ENCODE measurements at regions not wholly inside any gene's neighbourhood (a gene's known extent, or its start where the extent isn't known, plus 50 kb on each side); places are given as distances from the start of the nearest gene placed in this dataset.

GRCh38 chr2:12824351-12824777, 107.6 kb downstream of the TRIB2 start:
- POLR2A ChIA-PET, result no interaction called here
- CTCF ChIA-PET, result interaction anchor here (0.9 to 1.6 kb wide), 3 partner anchors 15 to 108 kb away, joined by 3 to 4 read pairs (median 4); partner anchors contain the start of gene TRIB2
- Histone ChIP-seq H3K36me3 (ENCODE audit: control insufficient read depth in 2 of 2, extremely low read depth in 1 of 2, insufficient read depth in 2 of 2, low read length in 2 of 2) (no peaks in the 10 kb centered on the region), H3K9ac (replicated peaks; ENCODE audit: extremely low read depth, insufficient read depth, low read length) (no peak overlapping the region), H3K27ac (ENCODE audit: insufficient read depth, low read depth, low read length) (no peak overlapping the region), H3K79me2 (ENCODE audit: control insufficient read depth, insufficient read depth, low read length) (no peaks in the 10 kb centered on the region), H2AFZ (ENCODE audit: low read depth, low read length) (peak overlapping the region; percentile 27), H4K20me1 (replicated peaks; ENCODE audit: control insufficient read depth, extremely low read depth, insufficient read depth, low read length) (no peaks in the 10 kb centered on the region), H3K9me3 (replicated peaks; ENCODE audit: control insufficient read depth, insufficient read depth, low read length) (no peaks in the 10 kb centered on the region), H3K9me1 (replicated peaks; ENCODE audit: control insufficient read depth, extremely low read depth, insufficient read depth, low read length) (no peaks in the 10 kb centered on the region), H3K4me2 (ENCODE audit: insufficient read depth, low read length) (no peak overlapping the region), H3K4me3 (replicated peaks in 1 of 3; ENCODE audit: insufficient read depth in 1 of 3, low read depth in 1 of 3, low read length in 3 of 3) (no peak overlapping the region), H3K27me3 (ENCODE audit: control insufficient read depth in 2 of 2, insufficient read depth in 2 of 2, low read length in 2 of 2) (no peaks in the 10 kb centered on the region), H3K4me1 (ENCODE audit: control insufficient read depth, extremely low read depth, insufficient read depth, low read length) (peaks cover 24% of the 10 kb centered on the region)
- TF ChIP-seq JUN (IDR thresholded peaks at IDR 0.05; ENCODE audit: borderline replicate concordance, insufficient read depth, insufficient read length, low read depth), result no peak
- peak; percentile 14 for TF ChIP-seq FOS (IDR thresholded peaks at IDR 0.05; ENCODE audit: borderline replicate concordance, insufficient read depth, low read length)
- no peak for TF ChIP-seq MYC (IDR thresholded peaks at IDR 0.05; ENCODE audit: low read depth, low read length)
- DNase-seq (ENCODE audit: low read depth, low spot score) (peak; percentile 32), FAIRE-seq (peak; percentile 4)
- intact Hi-C loops (cut with micrococcal nuclease) (loop anchor here (1.0 kb wide), 2 partner anchors 33 to 36 kb away; no protein-coding TSS in a partner anchor), dilution Hi-C loops (cut with MboI; ENCODE audit: extremely low pct_ligation_motif_present, low sequenced_read_pairs) (no loop called here)
- no TSS peak for BruUV-seq (replicated peaks)

GRCh38 chr2:12824778-12825379, 108.1 kb downstream of the TRIB2 start:
- H3K9ac ChIP-seq (replicated peaks; ENCODE audit: extremely low read depth, insufficient read depth, low read length), result no peak overlapping the region
- DNase-seq (ENCODE audit: low read depth, low spot score), result no peak
- TF ChIP-seq CTCF (IDR thresholded peaks at IDR 0.05; ENCODE audit: extremely low read depth in 1 of 2, insufficient read depth in 1 of 2, low read depth in 1 of 2, low read length in 2 of 2) (no peak), FOS (IDR thresholded peaks at IDR 0.05; ENCODE audit: borderline replicate concordance, insufficient read depth, low read length) (no peak), POLR2AphosphoS5 (IDR thresholded peaks at IDR 0.05; ENCODE audit: insufficient read depth, low read depth, low read length) (no peak), POLR2A (IDR thresholded peaks at IDR 0.05; ENCODE audit: low read depth, low read length) (no peak), MYC (IDR thresholded peaks at IDR 0.05; ENCODE audit: low read depth, low read length) (no peak), EZH2 (IDR thresholded peaks at IDR 0.05; ENCODE audit: borderline replicate concordance, low read depth, low read length, severe bottlenecking) (no peak)
- no peak overlapping the region for H3K4me2 ChIP-seq (ENCODE audit: insufficient read depth, low read length)
- intact Hi-C loops (cut with micrococcal nuclease), result loop anchor here (1.0 kb wide), 2 partner anchors 32 to 37 kb away; no protein-coding TSS in a partner anchor
- no peaks in the 10 kb centered on the region for H3K79me2 ChIP-seq (ENCODE audit: control insufficient read depth, insufficient read depth, low read length)
- no TSS peak for BruUV-seq (replicated peaks)
- no peaks in the 10 kb centered on the region for H3K9me3 ChIP-seq (replicated peaks; ENCODE audit: control insufficient read depth, insufficient read depth, low read length)
- peaks cover 19% of the 10 kb centered on the region for H3K4me1 ChIP-seq (ENCODE audit: control insufficient read depth, extremely low read depth, insufficient read depth, low read length)
- H3K27ac ChIP-seq (ENCODE audit: insufficient read depth, low read depth, low read length), result no peak overlapping the region
- no peak for FAIRE-seq
- H3K9me1 ChIP-seq (replicated peaks; ENCODE audit: control insufficient read depth, extremely low read depth, insufficient read depth, low read length), result no peaks in the 10 kb centered on the region
- H3K4me3 ChIP-seq (replicated peaks in 1 of 3; ENCODE audit: insufficient read depth in 1 of 3, low read depth in 1 of 3, low read length in 3 of 3), result no peak overlapping the region
- H3K27me3 ChIP-seq (ENCODE audit: control insufficient read depth in 2 of 2, insufficient read depth in 2 of 2, low read length in 2 of 2), result no peaks in the 10 kb centered on the region
- CTCF ChIA-PET, result interaction anchor here (0.9 to 1.6 kb wide), 2 partner anchors 32 to 109 kb away, joined by 3 to 4 read pairs; partner anchors contain the start of gene TRIB2
- dilution Hi-C loops (cut with MboI; ENCODE audit: extremely low pct_ligation_motif_present, low sequenced_read_pairs), result no loop called here
- H3K36me3 ChIP-seq (ENCODE audit: control insufficient read depth in 2 of 2, extremely low read depth in 1 of 2, insufficient read depth in 2 of 2, low read length in 2 of 2), result no peaks in the 10 kb centered on the region
- POLR2A ChIA-PET, result no interaction called here
- H2AFZ ChIP-seq (ENCODE audit: low read depth, low read length), result peak overlapping the region; percentile 27
- H4K20me1 ChIP-seq (replicated peaks; ENCODE audit: control insufficient read depth, extremely low read depth, insufficient read depth, low read length), result no peaks in the 10 kb centered on the region

Measured in endothelial cell of umbilical vein (primary cell).